ENCODE measurements at regions not wholly inside any gene's neighbourhood (a gene's known extent, or its start where the extent isn't known, plus 50 kb on each side); places are given as distances from the start of the nearest gene placed in this dataset.

GRCh38 chr14:44771496-44771895, 190.3 kb downstream of the KLHL28 start:
- no peak overlapping the region for H3K4me3 Mint-ChIP-seq
- H3K27ac Mint-ChIP-seq = no peak overlapping the region
- H3K9me3 Mint-ChIP-seq = no peaks in the 10 kb centered on the region
- TF ChIP-seq, protein P1, sequence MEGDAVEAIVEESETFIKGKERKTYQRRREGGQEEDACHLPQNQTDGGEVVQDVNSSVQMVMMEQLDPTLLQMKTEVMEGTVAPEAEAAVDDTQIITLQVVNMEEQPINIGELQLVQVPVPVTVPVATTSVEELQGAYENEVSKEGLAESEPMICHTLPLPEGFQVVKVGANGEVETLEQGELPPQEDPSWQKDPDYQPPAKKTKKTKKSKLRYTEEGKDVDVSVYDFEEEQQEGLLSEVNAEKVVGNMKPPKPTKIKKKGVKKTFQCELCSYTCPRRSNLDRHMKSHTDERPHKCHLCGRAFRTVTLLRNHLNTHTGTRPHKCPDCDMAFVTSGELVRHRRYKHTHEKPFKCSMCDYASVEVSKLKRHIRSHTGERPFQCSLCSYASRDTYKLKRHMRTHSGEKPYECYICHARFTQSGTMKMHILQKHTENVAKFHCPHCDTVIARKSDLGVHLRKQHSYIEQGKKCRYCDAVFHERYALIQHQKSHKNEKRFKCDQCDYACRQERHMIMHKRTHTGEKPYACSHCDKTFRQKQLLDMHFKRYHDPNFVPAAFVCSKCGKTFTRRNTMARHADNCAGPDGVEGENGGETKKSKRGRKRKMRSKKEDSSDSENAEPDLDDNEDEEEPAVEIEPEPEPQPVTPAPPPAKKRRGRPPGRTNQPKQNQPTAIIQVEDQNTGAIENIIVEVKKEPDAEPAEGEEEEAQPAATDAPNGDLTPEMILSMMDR (IDR thresholded peaks at IDR 0.05; ENCODE audit: unreplicated experiment in 3 of 3) = no peak
- no peaks in the 10 kb centered on the region for H3K27me3 Mint-ChIP-seq (ENCODE audit: low read depth)
- H3K4me1 Mint-ChIP-seq = peaks cover 9% of the 10 kb centered on the region
- H3K36me3 Mint-ChIP-seq (ENCODE audit: low read depth) = no peaks in the 10 kb centered on the region

DNA sequence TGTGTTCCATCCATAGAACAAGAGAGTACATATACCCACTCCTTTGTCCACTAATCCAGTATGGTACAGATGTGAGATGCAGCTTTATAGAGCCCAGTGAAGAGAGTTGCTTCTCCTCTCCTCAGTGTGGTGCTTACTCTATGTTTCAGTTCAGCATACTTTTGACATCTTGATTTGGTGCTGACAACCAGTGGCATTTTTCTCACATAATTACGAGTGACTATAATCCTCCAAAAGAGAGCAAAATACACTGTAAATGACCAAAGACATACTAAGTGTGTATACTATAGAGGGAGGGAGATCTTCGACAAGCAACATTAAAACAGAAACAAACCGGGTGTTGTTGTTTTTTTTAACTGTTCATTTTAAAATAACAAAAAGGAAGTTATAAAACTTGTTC, 191.5 kb downstream of the KLHL28 start:
- Mint-ChIP-seq H3K9me3 (no peaks in the 10 kb centered on the region), H3K27ac (no peak overlapping the region), H3K36me3 (ENCODE audit: low read depth) (no peaks in the 10 kb centered on the region), H3K27me3 (ENCODE audit: low read depth) (no peaks in the 10 kb centered on the region), H3K4me3 (no peak overlapping the region), H3K4me1 (peaks cover 9% of the 10 kb centered on the region)
- TF ChIP-seq, protein P1 (IDR thresholded peaks at IDR 0.05; ENCODE audit: unreplicated experiment in 3 of 3) = no peak

GRCh38 chr14:44768935-44769334, 192.8 kb downstream of the KLHL28 start:
- H3K27me3 Mint-ChIP-seq (ENCODE audit: low read depth) = no peaks in the 10 kb centered on the region
- H3K4me1 Mint-ChIP-seq = no peaks in the 10 kb centered on the region
- H3K36me3 Mint-ChIP-seq (ENCODE audit: low read depth) = no peaks in the 10 kb centered on the region
- H3K4me3 Mint-ChIP-seq = no peak overlapping the region
- H3K9me3 Mint-ChIP-seq = no peaks in the 10 kb centered on the region
- H3K27ac Mint-ChIP-seq = peak overlapping the region in 1 of 3 experiments; percentile 35
- TF ChIP-seq, protein P1 (IDR thresholded peaks at IDR 0.05; ENCODE audit: unreplicated experiment in 3 of 3) = no peak

DNA sequence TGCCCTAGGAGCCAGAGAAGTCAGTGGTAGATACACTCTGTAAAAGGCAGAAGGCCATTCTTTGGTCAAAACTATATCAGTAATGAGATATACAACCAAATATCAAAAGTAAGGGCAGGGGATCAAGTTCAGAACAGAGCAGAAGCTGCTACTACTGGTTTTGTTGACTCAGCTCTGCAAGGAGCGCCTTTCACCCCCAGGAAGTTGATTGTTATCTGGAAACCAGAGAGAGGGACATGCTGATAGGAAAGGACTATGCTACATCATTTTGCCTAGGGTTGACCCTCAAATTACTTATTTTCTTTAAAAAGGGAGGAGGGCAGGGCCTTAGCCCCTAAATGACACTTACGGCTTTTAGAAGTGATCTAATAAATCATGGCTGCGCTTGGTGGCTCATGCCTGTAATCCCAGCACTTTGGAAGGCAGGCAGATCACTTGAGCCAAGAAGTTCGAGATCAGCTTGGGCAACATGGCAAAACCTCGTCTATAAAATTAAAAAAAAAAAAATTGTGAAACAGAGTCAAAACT, 194.0 kb downstream of the KLHL28 start:
- TF ChIP-seq, protein P1 (IDR thresholded peaks at IDR 0.05; ENCODE audit: unreplicated experiment in 3 of 3) = no peak
- H3K27ac Mint-ChIP-seq = no peak overlapping the region
- no peaks in the 10 kb centered on the region for H3K4me1 Mint-ChIP-seq
- no peaks in the 10 kb centered on the region for H3K36me3 Mint-ChIP-seq (ENCODE audit: low read depth)
- no peaks in the 10 kb centered on the region for H3K27me3 Mint-ChIP-seq (ENCODE audit: low read depth)
- no peaks in the 10 kb centered on the region for H3K9me3 Mint-ChIP-seq
- H3K4me3 Mint-ChIP-seq = no peak overlapping the region

GRCh38 chr14:44766285-44766684, 195.5 kb downstream of the KLHL28 start:
- Mint-ChIP-seq H3K9me3 (no peaks in the 10 kb centered on the region), H3K36me3 (ENCODE audit: low read depth) (no peaks in the 10 kb centered on the region), H3K4me3 (no peak overlapping the region), H3K27ac (no peak overlapping the region), H3K4me1 (no peaks in the 10 kb centered on the region), H3K27me3 (ENCODE audit: low read depth) (no peaks in the 10 kb centered on the region)
- TF ChIP-seq, protein P1 (IDR thresholded peaks at IDR 0.05; ENCODE audit: unreplicated experiment in 3 of 3) = no peak

DNA sequence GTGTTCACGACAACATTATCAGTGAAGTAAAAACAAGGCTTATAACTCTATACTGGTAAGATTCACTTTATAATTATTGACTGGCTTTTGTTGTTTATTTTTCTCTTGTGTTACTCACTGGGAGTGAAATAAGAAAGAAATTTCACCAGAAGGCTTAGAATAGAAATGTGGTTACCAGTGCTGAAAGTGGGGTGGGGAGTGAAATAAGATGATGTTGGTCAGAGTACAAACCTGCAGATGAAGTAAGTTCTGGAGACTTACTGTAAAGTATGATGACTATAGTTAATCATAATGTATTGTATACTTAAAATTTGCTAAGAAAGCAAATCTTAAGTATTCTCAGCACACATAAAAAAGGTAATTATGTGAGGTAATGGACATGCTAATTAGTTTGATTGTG, 198.4 kb downstream of the KLHL28 start:
- Mint-ChIP-seq H3K4me3 (no peak overlapping the region), H3K27me3 (ENCODE audit: low read depth) (no peaks in the 10 kb centered on the region), H3K4me1 (peaks cover 8% of the 10 kb centered on the region), H3K27ac (no peak overlapping the region), H3K9me3 (no peaks in the 10 kb centered on the region), H3K36me3 (ENCODE audit: low read depth) (no peaks in the 10 kb centered on the region)
- TF ChIP-seq, protein P1 (IDR thresholded peaks at IDR 0.05; ENCODE audit: unreplicated experiment in 3 of 3) = no peak

Data from nephron (organoid).